ENCODE measurements at regions not wholly inside any gene's neighbourhood (a gene's known extent, or its start where the extent isn't known, plus 50 kb on each side); places are given as distances from the start of the nearest gene placed in this dataset.

GRCh38 chr2:215680605-215681598 lies 245.0 kb upstream of the FN1 start:
- H3K9me3 ChIP-seq: no peaks in the 10 kb centered on the region
- H3K27ac ChIP-seq: no peak overlapping the region
- intact Hi-C loops (cut with DNase I): no loop called here
- 25 to 44% methylated on average over 6 of the region's 6 CpGs for WGBS, 2 donors
- no peak overlapping the region for H3K4me3 ChIP-seq
- no peaks in the 10 kb centered on the region for H3K36me3 ChIP-seq (replicated peaks in 1 of 2; ENCODE audit: insufficient read depth in 1 of 2, low read depth in 2 of 2)
- DNase-seq (no peak), ATAC-seq (peak; percentile 27)
- no peaks in the 10 kb centered on the region for H3K27me3 ChIP-seq
- H3K4me1 ChIP-seq: no peaks in the 10 kb centered on the region
- TF ChIP-seq POLR2A (IDR thresholded peaks at IDR 0.05): no peak
- TF ChIP-seq CTCF (IDR thresholded peaks at IDR 0.05): no peak

GRCh38 chr2:215678094-215678493 lies 242.2 kb upstream of the FN1 start:
- ATAC-seq (no peak), DNase-seq (no peak)
- no peaks in the 10 kb centered on the region for H3K27me3 ChIP-seq
- no peaks in the 10 kb centered on the region for H3K36me3 ChIP-seq (replicated peaks in 1 of 2; ENCODE audit: insufficient read depth in 1 of 2, low read depth in 2 of 2)
- TF ChIP-seq POLR2A (IDR thresholded peaks at IDR 0.05) (no peak), CTCF (IDR thresholded peaks at IDR 0.05) (no peak)
- H3K4me1 ChIP-seq: no peaks in the 10 kb centered on the region
- H3K9me3 ChIP-seq: no peaks in the 10 kb centered on the region
- H3K4me3 ChIP-seq: no peak overlapping the region
- no peak overlapping the region for H3K27ac ChIP-seq
- intact Hi-C loops (cut with DNase I): no loop called here

DNA sequence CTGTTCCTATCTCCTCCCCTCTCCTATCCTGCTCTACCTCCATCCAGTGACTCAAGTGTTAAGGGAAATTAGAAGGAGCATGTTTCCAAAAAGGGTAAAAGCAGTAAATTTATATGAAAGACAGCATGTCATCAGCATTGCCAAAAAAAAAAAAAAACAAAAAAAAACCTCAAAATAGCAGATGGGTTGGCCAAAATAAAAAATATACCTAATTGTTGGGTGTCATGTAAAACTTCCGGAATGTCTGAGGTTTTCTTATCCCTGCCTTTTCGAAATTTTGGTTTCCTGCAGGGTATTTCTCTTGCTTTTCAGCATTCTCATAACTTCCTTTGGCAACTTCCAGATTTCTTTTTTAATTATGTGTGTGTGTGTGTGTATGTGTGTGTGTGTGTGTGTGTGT lies 241.6 kb upstream of the FN1 start:
- intact Hi-C loops (cut with DNase I): no loop called here
- H3K4me3 ChIP-seq: no peak overlapping the region
- H3K9me3 ChIP-seq: no peaks in the 10 kb centered on the region
- 62 to 68% methylated on average over 2 of the region's 2 CpGs for WGBS, 2 donors
- no peaks in the 10 kb centered on the region for H3K36me3 ChIP-seq (replicated peaks in 1 of 2; ENCODE audit: insufficient read depth in 1 of 2, low read depth in 2 of 2)
- H3K27ac ChIP-seq: no peak overlapping the region
- no peak for DNase-seq
- no peak for ATAC-seq
- no peaks in the 10 kb centered on the region for H3K27me3 ChIP-seq
- TF ChIP-seq CTCF (IDR thresholded peaks at IDR 0.05) (no peak), POLR2A (IDR thresholded peaks at IDR 0.05) (no peak)
- H3K4me1 ChIP-seq: no peaks in the 10 kb centered on the region

DNA sequence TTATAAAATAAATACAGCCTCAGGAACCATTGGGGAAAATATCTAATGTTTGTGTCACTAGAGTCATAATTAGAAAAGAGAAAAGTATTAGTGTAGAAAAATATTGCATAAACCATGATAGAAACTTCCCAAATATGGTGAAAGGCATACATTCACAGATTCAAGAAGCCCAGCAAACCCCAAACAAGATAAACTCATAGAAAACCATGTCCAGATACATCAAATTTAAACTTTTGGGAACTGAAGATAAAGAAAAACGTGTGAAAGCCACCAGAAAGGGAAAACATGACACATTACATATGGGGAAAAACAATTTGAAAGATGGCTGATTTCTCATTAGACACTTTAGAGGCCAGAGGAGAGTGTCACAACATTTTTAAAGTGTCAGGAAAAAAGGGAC lies 236.5 kb upstream of the FN1 start:
- Histone ChIP-seq H3K27ac (no peak overlapping the region), H3K36me3 (replicated peaks in 1 of 2; ENCODE audit: insufficient read depth in 1 of 2, low read depth in 2 of 2) (no peaks in the 10 kb centered on the region), H3K9me3 (no peaks in the 10 kb centered on the region), H3K4me3 (no peak overlapping the region), H3K27me3 (no peaks in the 10 kb centered on the region), H3K4me1 (no peaks in the 10 kb centered on the region)
- intact Hi-C loops (cut with DNase I): no loop called here
- DNase-seq (no peak), ATAC-seq (no peak)
- WGBS, 2 donors: 27% methylated on average over 1 of the region's 1 CpG
- no peak for TF ChIP-seq POLR2A (IDR thresholded peaks at IDR 0.05)

DNA sequence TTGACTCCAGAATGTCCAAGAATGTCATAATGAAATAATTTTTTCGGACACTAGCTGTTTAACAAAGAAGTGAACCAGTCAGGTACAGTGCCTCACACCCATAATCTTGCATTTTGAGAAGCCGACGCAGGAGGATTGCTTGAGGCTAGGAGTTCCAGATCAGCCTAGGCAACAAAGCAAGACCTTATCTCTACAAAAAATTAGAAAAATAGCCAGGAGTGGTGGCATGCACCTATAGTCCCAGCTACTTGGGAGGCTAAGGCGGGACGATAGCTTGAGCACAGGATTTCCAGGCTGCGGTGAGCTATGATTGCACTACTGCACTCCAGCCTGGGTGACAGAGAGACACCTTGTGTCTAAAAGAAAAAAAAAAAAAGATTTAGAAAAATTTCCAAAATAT lies 235.8 kb upstream of the FN1 start:
- Histone ChIP-seq H3K4me1 (no peaks in the 10 kb centered on the region), H3K36me3 (replicated peaks in 1 of 2; ENCODE audit: insufficient read depth in 1 of 2, low read depth in 2 of 2) (no peaks in the 10 kb centered on the region), H3K9me3 (no peaks in the 10 kb centered on the region), H3K4me3 (no peak overlapping the region), H3K27ac (no peak overlapping the region), H3K27me3 (no peaks in the 10 kb centered on the region)
- 70 to 80% methylated on average over 6 of the region's 6 CpGs for WGBS, 2 donors
- intact Hi-C loops (cut with DNase I): no loop called here
- DNase-seq (no peak), ATAC-seq (no peak)
- TF ChIP-seq POLR2A (IDR thresholded peaks at IDR 0.05) (no peak), CTCF (IDR thresholded peaks at IDR 0.05) (no peak)

Measured in body of pancreas (tissue), 4 donors.